IPS-11a (cell line): ENCODE measurements at regions not wholly inside any gene's neighbourhood (a gene's known extent, or its start where the extent isn't known, plus 50 kb on each side); places are given as distances from the start of the nearest gene placed in this dataset.
"Not testable (repeated sequence)": the region's sequence is repeated elsewhere in the genome, so short reads cannot be mapped to it uniquely, and the experiment has no call there.

Experiments used
- H3K4me3 ChIP-seq: one replicate; pipeline ENCODE4 v1.5.1; 2013; ENCODE audit warnings: low read depth, low read length, control low read depth

DNA sequence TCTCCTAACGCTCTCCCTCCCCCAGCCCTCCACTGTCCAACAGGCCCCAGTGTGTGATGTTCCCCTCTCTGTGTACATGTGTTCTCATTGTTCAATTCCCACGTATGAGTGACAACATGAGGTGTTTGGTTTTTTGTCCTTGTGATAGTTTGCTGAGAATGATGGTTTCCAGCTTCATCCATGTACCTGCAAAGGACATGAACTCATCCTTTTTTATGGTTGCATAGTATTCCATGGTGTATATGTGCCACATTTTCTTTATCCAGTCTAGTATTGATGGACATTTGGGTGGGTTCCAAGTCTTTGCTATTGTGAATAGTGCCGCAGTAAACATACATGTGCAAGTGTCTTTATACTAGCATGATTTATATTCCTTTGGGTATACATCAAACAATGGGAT, 347.4 kb downstream of the MAGEE1 start:
- not testable (repeated sequence) for H3K4me3 ChIP-seq

GRCh38 chrX:76796311-76796710, 368.8 kb downstream of the MAGEE1 start:
- no peak overlapping the region for H3K4me3 ChIP-seq

DNA sequence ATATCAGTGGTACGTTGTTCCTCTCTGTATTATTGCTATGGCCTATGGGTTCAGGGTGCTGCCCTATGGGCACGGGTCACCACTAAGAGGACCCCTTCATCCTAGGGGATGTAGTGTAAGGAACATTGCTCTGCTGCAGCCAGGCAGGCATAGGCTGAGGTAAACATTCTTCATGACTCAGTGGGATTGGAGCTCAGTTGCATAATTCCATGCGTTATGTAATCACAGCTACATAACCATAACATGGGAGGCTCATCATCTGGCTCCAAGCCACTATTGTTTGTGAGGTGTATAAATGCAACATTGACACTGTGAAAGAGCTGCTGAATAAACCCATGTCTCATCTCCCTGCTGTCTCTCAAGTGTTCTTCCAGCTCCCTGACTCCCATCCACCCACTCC, 375.2 kb downstream of the MAGEE1 start:
- H3K4me3 ChIP-seq = no peak overlapping the region

GRCh38 chrX:76815754-76816153, 388.2 kb downstream of the MAGEE1 start:
- no peak overlapping the region for H3K4me3 ChIP-seq

GRCh38 chrX:76817279-76817678, 389.8 kb downstream of the MAGEE1 start:
- not testable (repeated sequence) for H3K4me3 ChIP-seq

DNA sequence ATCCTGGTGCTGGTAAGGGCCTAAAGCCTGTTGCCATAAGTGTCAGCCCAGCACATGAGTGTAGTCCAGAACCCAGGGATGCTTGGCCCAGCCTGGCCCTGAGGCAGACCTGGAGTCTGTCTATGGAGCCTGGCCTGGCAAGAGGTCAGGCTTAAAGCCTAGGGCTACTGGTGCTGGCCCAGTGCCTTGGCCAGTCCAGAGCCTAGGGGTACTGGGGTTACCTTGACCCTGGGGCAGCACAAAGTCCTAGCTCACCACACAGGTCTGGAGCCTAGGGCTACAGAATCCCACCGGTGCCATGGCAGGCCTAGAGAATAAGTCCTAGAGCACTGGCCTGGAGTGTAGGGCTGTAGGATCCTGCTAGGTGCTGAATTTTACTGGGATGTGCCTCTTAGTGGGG, 393.8 kb downstream of the MAGEE1 start:
- no peak overlapping the region for H3K4me3 ChIP-seq

GRCh38 chrX:76827672-76828071, 400.2 kb downstream of the MAGEE1 start:
- H3K4me3 ChIP-seq = no peak overlapping the region

DNA sequence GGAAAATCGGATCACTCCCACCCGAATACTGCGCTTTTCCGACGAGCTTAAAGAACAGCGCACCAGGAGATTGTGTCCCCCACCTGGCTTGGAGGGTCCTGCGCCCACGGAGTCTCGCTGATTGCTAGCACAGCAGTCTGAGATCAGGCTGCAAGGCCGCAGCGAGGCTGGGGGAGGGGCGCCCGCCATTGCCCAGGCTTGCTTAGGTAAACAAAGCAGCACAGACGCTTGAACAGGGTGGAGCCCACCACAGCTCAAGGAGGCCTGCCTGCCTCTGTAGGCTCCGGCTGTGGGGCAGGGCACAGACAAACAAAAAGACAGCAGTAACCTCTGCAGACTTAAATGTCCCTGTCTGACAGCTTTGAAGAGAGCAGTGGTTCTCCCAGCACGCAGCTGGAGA, 413.4 kb downstream of the MAGEE1 start:
- not testable (repeated sequence) for H3K4me3 ChIP-seq

GRCh38 chrX:76850851-76851250, 423.3 kb downstream of the MAGEE1 start:
- H3K4me3 ChIP-seq = no peak overlapping the region

GRCh38 chrX:76862509-76862908, 435.0 kb downstream of the MAGEE1 start:
- H3K4me3 ChIP-seq = no peak overlapping the region

DNA sequence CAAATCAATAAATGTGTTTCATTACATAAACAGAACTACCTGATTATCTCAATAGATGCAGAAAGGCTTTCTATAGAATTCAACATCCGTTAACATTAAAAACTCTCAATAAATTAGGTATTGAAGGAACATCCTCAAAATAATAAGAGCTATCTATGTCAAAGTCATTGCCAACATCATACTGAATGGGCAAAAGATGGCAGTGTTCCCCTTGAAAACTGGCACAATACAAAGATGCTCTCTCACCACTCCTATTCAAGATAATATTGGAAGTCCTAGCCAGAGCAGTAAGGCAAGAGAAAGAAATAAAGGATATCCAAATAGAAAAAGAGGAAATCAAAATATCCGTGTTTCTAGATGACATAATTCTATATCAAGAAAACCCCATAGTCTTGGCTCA, 466.4 kb downstream of the MAGEE1 start:
- no peak overlapping the region for H3K4me3 ChIP-seq

GRCh38 chrX:76915836-76916235, 488.3 kb downstream of the MAGEE1 start:
- no peak overlapping the region for H3K4me3 ChIP-seq

DNA sequence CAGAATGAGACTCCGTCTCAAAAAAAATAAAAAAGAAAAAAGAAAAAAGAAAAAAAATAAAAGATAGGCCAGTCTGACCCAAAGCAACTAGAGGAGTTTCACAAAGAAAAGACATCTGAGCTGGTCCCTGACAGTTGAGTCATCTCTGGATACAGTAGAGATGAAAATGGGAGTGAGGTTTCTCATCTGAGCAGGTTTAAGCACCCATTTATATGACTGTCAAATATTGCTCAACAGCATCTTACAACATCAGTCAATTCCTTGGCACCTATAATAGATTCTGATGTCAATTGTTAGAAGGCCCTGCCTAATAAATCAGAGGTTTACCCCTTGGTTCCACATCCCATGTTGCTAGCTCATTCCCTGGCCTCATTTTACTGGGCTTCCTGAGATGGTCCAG, 490.5 kb downstream of the MAGEE1 start:
- H3K4me3 ChIP-seq = no peak overlapping the region

- no peak overlapping the region for H3K4me3 ChIP-seq
These were observed 492.3 kb downstream of the MAGEE1 start for GRCh38 chrX:76919761-76920160.

- H3K4me3 ChIP-seq = no peak overlapping the region
These were observed 493.1 kb downstream of the MAGEE1 start for GRCh38 chrX:76920607-76921006.

DNA sequence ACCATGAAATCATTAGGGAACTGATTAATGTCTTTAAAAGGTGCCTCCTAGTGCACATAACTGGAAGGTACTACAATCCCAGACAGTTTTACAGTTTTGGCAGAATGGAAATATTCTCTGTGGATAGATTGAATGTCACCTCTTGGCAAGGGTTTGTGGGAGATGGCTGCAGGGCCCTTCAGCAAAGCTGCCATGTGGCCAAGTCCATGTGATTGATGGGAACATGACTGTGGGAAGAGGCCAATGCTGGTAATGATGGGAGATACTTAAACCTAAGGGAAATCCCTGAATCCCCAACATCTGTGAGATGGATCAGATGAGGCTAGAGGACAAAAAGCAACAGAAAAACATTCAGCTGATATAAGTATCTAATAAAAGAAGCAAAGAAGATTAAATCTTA, 493.7 kb downstream of the MAGEE1 start:
- no peak overlapping the region for H3K4me3 ChIP-seq

- no peak overlapping the region for H3K4me3 ChIP-seq
These were observed 494.6 kb downstream of the MAGEE1 start for GRCh38 chrX:76922100-76922499.

DNA sequence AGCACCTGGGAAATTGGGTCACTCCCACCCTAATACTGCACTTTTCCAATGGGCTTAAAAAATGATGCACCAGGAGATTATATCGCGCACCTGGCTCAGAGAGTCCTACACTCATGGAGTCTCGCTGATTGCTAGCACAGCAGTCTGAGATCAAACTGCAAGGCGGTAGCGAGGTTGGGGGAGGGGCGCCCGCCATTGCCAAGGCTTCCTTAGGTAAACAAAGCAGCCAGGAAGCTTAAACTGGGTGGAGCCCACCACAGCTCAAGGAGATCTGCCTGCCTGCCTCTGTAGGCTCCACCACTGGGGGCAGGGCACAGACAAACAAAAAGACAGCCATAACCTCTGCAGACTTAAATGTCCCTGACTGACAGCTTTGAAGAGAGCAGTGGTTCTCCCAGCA, 497.1 kb downstream of the MAGEE1 start:
- not testable (repeated sequence) for H3K4me3 ChIP-seq

- no peak overlapping the region for H3K4me3 ChIP-seq
These were observed 504.0 kb downstream of the MAGEE1 start for GRCh38 chrX:76931518-76931917.

DNA sequence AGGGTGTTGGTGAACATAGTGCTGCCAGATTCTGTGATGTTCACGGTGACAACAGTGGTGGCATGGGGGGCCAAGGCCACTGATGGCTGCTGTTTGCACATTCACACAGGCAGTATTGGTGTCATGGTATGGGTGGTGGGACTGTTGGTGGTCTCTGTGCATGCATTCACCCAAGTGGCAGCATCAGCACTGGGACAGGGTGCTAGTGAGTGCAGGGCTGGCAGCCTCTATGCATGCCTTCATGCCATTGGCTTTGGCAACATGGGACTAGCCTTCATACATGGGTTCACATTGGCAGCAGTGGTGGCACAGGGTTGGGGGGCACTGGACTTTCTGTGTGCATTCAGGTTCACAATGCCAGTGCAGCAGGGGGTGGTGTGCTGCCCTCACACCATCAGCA, 489.7 kb upstream of the FGF16 start:
- no peak overlapping the region for H3K4me3 ChIP-seq

- H3K4me3 ChIP-seq = no peak overlapping the region
These were observed 475.5 kb upstream of the FGF16 start for GRCh38 chrX:76971393-76972376.

GRCh38 chrX:76977452-76977851, 469.7 kb upstream of the FGF16 start:
- H3K4me3 ChIP-seq = no peak overlapping the region

DNA sequence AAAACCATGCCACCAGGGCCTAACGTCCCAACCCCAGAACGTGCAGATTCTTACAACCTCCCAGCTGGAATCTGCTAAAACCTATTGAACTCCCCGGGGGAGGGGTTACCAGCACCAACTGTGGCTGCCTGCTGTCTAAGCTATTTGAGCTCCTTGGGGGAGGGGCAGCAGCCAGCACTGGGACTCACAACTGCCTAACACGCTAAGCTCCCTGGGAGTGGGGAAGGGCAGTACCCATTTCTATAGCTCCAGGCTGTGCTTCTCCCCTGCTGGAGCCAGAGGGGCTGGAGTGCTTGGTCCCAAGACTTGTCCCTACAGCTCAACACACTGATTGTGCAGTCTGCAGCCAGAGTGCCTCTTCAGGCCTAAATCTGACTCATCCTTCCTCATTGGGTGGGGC, 459.8 kb upstream of the FGF16 start:
- H3K4me3 ChIP-seq = no peak overlapping the region
